Fibroblast of the aortic adventitia (primary cell): ENCODE measurements at regions not wholly inside any gene's neighbourhood (a gene's known extent, or its start where the extent isn't known, plus 50 kb on each side); places are given as distances from the start of the nearest gene placed in this dataset.

Experiments used
- DNase-seq: peaks from one replicate; pipeline ENCODE4 v3.0.0-alpha.2; 2010; ENCODE audit warnings: low read depth
- H3K4me3 ChIP-seq: 2 replicates; pipeline ENCODE4 v1.5.1; 2011; ENCODE audit warnings: low read depth, mild to moderate bottlenecking, control low read depth, low read length, moderate library complexity
- TF ChIP-seq, protein P1 (sequence below): IDR thresholded peaks from 2 replicates; pipeline ENCODE4 v1.5.1; 2011; ENCODE audit warnings: mild to moderate bottlenecking, low read length, control low read depth, inconsistent platforms; ENCODE audit not compliant: insufficient read depth

DNA sequence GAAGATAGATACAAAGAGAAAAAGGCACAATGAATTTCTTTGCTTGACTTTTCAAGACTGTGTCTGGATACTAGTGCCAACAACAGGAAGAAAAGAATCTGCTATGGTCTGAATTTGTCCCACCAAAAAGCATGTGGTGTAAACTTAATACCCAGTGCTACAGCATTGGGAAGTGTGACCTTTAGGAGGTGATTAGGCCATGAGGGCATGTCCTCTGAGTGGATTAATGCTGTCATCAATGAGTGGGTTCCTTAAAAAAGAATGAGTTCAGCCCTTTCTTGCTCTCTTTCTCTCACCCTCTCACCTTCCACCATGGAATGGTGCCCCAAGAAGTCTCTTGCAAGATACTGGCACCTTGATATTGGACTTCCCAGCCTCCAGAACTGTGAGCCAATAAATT, 155.7 kb upstream of the GPRIN3 start:
- no peak for DNase-seq
- no peak overlapping the region for H3K4me3 ChIP-seq
- TF ChIP-seq, protein P1, sequence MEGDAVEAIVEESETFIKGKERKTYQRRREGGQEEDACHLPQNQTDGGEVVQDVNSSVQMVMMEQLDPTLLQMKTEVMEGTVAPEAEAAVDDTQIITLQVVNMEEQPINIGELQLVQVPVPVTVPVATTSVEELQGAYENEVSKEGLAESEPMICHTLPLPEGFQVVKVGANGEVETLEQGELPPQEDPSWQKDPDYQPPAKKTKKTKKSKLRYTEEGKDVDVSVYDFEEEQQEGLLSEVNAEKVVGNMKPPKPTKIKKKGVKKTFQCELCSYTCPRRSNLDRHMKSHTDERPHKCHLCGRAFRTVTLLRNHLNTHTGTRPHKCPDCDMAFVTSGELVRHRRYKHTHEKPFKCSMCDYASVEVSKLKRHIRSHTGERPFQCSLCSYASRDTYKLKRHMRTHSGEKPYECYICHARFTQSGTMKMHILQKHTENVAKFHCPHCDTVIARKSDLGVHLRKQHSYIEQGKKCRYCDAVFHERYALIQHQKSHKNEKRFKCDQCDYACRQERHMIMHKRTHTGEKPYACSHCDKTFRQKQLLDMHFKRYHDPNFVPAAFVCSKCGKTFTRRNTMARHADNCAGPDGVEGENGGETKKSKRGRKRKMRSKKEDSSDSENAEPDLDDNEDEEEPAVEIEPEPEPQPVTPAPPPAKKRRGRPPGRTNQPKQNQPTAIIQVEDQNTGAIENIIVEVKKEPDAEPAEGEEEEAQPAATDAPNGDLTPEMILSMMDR = no peak

DNA sequence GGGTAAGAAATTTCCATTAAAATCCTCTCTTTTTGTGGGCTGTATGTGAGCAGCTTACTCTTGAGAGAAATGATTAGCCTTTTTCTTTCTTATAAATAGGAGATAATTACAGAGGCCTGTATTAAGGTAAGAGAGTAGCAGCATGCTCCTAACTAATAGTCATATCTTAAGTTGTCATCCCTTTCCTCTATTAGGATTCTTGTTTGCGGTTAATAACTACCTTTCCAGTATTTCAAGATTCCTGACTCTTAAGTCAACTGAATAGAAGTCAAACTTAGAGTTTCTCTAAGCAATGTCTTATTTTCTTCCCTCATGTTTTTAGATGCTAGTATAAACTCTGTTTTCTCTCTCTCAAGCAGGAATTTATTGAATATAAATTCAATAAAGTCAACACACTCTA, 139.9 kb upstream of the GPRIN3 start:
- no peak overlapping the region for H3K4me3 ChIP-seq
- TF ChIP-seq, protein P1 = no peak
- no peak for DNase-seq

DNA sequence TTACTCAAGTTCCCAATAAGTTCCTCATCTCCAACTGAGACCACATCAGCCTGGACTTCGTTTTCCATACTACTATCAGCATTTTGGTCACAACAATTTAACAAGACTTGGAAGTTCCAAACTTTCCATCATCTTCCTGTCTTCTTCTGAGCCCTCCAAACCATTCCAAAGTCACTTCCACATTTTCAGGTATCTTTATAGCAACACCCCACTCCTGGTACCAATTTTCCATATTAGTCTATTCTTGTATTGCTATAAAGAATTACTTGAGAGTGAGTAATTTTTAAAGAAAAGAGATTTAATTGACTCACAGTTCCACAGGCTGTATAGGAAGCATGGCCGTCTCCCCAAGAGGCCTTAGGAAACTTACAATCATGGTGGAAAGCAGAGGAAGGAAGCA, 138.6 kb upstream of the GPRIN3 start:
- DNase-seq = no peak
- H3K4me3 ChIP-seq = no peak overlapping the region
- TF ChIP-seq, protein P1 = no peak

DNA sequence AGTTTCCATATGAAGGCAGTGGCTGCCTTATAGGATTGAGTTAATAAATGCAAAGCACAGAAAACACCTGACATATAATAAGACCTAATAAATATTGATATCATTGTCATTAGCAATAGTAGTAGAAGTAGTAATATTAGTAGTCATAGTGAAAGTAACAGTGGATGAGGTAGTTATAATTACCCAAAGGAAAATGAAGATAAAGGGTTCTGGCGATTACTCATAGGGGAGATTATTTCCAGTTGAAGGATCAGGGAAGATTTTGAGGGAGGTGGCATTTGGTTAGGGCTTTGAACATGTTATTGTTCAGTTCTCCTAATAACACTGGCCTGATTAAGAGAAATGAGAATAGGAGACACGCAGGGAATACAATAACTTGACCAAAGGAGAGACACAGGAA, 131.9 kb upstream of the GPRIN3 start:
- no peak for DNase-seq
- no peak overlapping the region for H3K4me3 ChIP-seq
- TF ChIP-seq, protein P1 = no peak

DNA sequence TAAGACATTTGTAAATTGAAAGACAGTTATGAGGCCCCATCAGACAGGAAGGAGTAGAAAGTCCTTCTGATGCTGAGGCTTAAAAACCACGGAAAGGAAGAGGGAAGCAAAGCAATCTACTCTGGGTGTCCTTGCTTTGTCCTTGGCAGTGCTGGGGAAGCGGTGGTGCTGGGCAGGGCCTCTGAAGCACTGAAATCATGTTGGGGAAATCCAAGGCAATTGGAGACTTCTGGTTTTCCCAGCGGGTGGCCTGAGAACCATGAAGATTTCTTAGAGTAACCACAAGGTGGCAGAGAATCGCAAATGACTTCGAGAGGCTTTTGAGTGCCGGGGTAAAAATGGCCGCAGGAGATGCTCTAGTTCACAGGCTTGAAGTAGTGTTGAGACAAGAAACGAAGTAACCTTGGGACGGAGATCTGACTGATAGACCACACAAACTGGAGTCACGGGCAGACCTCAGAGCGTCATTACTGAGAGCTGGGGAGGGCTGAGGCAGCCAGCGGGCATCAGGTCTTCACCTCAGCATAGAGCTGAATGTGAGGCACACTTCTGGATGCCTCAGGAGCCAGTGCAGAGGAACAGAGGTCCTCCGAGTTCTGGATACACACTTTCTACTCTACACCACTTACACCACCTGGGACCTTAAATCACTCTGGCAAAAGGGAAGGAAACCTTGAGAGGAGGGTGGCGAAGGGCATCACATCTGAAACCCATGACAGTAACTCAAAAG, 130.7 kb upstream of the GPRIN3 start:
- no peak overlapping the region for H3K4me3 ChIP-seq
- TF ChIP-seq, protein P1 = peak; percentile 20
- DNase-seq = peak; percentile 37

DNA sequence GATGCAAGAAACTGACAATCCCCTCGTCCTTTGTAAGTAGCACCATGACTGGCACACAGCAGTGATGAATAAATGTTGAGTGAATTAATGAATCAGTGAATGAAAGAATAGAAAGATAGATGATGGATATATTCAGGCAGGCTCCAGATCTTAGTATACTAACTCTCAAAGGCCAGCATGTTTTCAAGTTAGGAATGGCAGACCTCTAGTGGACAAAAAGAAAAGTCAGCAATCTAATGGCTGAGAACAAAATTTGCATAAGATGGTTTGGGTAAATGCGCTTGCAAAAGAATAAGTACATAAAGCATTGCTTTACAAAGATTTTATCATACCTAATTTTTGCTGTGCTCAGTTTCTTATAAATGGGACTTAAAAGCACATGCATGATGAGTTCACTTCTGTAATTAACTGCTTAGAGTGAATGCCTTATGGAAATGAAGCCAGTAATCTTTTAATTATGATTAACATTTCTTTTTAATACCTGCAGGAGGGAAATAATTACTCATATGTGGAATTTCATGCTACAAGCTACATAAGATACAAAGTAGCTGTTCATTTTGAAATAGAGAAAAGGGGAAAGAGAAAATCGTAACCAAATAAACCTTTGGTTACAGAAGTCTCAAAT, 126.9 kb upstream of the GPRIN3 start:
- peak; percentile 37 for DNase-seq
- TF ChIP-seq, protein P1 = peak; percentile 63

More for the DNA sequence above, 126.9 kb upstream of the GPRIN3 start:
- H3K4me3 ChIP-seq = no peak overlapping the region
